Superior temporal gyrus (tissue), 1 donor: ENCODE measurements at regions not wholly inside any gene's neighbourhood (a gene's known extent, or its start where the extent isn't known, plus 50 kb on each side); places are given as distances from the start of the nearest gene placed in this dataset.
"Not testable (repeated sequence)": the region's sequence is repeated elsewhere in the genome, so short reads cannot be mapped to it uniquely, and the experiment has no call there.

Source experiments
- DNase-seq: peaks from one replicate; pipeline ENCODE4 v3.0.0-alpha.2; 2016; ENCODE audit errors: extremely low spot score

GRCh38 chr10:80946957-80947726 lies 409.4 kb downstream of the SH2D4B start:
- no peak for DNase-seq

GRCh38 chr10:80949785-80950184 lies 412.1 kb downstream of the SH2D4B start:
- no peak for DNase-seq

- no peak for DNase-seq
Measured at GRCh38 chr10:80952436-80952835, 414.7 kb downstream of the SH2D4B start.

GRCh38 chr10:80957161-80957560 lies 419.5 kb downstream of the SH2D4B start:
- DNase-seq: no peak

- no peak for DNase-seq
Measured at GRCh38 chr10:80964179-80964578, 426.5 kb downstream of the SH2D4B start.

- DNase-seq: no peak
Measured at GRCh38 chr10:80964955-80965614, 427.4 kb downstream of the SH2D4B start.

- no peak for DNase-seq
Measured at GRCh38 chr10:80966326-80966986, 428.8 kb downstream of the SH2D4B start.

- not testable (repeated sequence) for DNase-seq
Measured at GRCh38 chr10:80967357-80967756, 429.7 kb downstream of the SH2D4B start.

GRCh38 chr10:80968903-80969302 lies 431.2 kb downstream of the SH2D4B start:
- no peak for DNase-seq

GRCh38 chr10:80971461-80971860 lies 433.8 kb downstream of the SH2D4B start:
- DNase-seq: no peak

GRCh38 chr10:80976658-80977057 lies 439.0 kb downstream of the SH2D4B start:
- DNase-seq: no peak

GRCh38 chr10:80985102-80985501 lies 447.4 kb downstream of the SH2D4B start:
- no peak for DNase-seq

- DNase-seq: no peak
Measured at GRCh38 chr10:80986596-80986995, 448.9 kb downstream of the SH2D4B start.

GRCh38 chr10:80988755-80989154 lies 451.1 kb downstream of the SH2D4B start:
- DNase-seq: no peak

- DNase-seq: no peak
Measured at GRCh38 chr10:80996615-80997193, 459.0 kb downstream of the SH2D4B start.

GRCh38 chr10:81000781-81001180 lies 463.1 kb downstream of the SH2D4B start:
- no peak for DNase-seq

- no peak for DNase-seq
Measured at GRCh38 chr10:81002382-81002781, 464.7 kb downstream of the SH2D4B start.

- no peak for DNase-seq
Measured at GRCh38 chr10:81007872-81008271, 470.2 kb downstream of the SH2D4B start.

GRCh38 chr10:81008726-81009125 lies 471.0 kb downstream of the SH2D4B start:
- DNase-seq: no peak

GRCh38 chr10:81009296-81009695 lies 471.6 kb downstream of the SH2D4B start:
- DNase-seq: no peak

- DNase-seq: no peak
Measured at GRCh38 chr10:81013771-81014170, 476.1 kb downstream of the SH2D4B start.
